ENCODE measurements at regions not wholly inside any gene's neighbourhood (a gene's known extent, or its start where the extent isn't known, plus 50 kb on each side); places are given as distances from the start of the nearest gene placed in this dataset.

GRCh38 chr22:44610071-44610470, 91.9 kb upstream of the PRR5 start:
- Histone ChIP-seq H3K27ac (no peak overlapping the region), H3K36me3 (no peaks in the 10 kb centered on the region), H3K4me3 (no peak overlapping the region), H3K27me3 (peaks cover 12% of the 10 kb centered on the region), H3K9me3 (peaks cover 9 to 25% of the 10 kb centered on the region in 2 donors), H3K4me1 (no peaks in the 10 kb centered on the region)
- in situ Hi-C loops (cut with MboI; ENCODE audit: low pct_ligation_motif_present in 1 of 4, low pct_unique_long_range_greater_than_20kb in 1 of 4, low sequenced_read_pairs in 3 of 4) (no loop called here), intact Hi-C loops (cut with DNase I; ENCODE audit: low total_unique reads) (no loop called here)
- WGBS, 2 donors (ENCODE audit: low coverage in 1 of 2), result 82% methylated on average over 3 to 8 of the region's 8 CpGs
- no peak for DNase-seq
- TF ChIP-seq CTCF (IDR thresholded peaks at IDR 0.05) (no peak), POLR2AphosphoS5 (IDR thresholded peaks at IDR 0.05) (no peak), EP300 (IDR thresholded peaks at IDR 0.05; ENCODE audit: low read depth) (no peak), POLR2A (IDR thresholded peaks at IDR 0.05) (no peak)

GRCh38 chr22:44609400-44609988, 92.5 kb upstream of the PRR5 start:
- DNase-seq, result no peak
- Histone ChIP-seq H3K36me3 (no peaks in the 10 kb centered on the region), H3K4me1 (no peaks in the 10 kb centered on the region), H3K9me3 (peaks cover 9 to 20% of the 10 kb centered on the region in 2 donors), H3K27me3 (peaks cover 12% of the 10 kb centered on the region), H3K27ac (no peak overlapping the region), H3K4me3 (no peak overlapping the region)
- in situ Hi-C loops (cut with MboI; ENCODE audit: low pct_ligation_motif_present in 1 of 4, low pct_unique_long_range_greater_than_20kb in 1 of 4, low sequenced_read_pairs in 3 of 4) (no loop called here), intact Hi-C loops (cut with DNase I; ENCODE audit: low total_unique reads) (no loop called here)
- TF ChIP-seq POLR2A (IDR thresholded peaks at IDR 0.05) (no peak), EP300 (IDR thresholded peaks at IDR 0.05; ENCODE audit: low read depth) (no peak), POLR2AphosphoS5 (IDR thresholded peaks at IDR 0.05) (no peak), CTCF (IDR thresholded peaks at IDR 0.05) (no peak)
- 77% methylated on average over 11 of the region's 12 CpGs; no CpG with 5 or more reads in 1 of the 2 donors for WGBS, 2 donors (ENCODE audit: low coverage in 1 of 2)

GRCh38 chr22:44608597-44609399, 93.2 kb upstream of the PRR5 start:
- Histone ChIP-seq H3K9me3 (peaks cover 9 to 20% of the 10 kb centered on the region in 2 donors), H3K36me3 (no peaks in the 10 kb centered on the region), H3K4me3 (no peak overlapping the region), H3K27me3 (peaks cover 12% of the 10 kb centered on the region), H3K27ac (no peak overlapping the region), H3K4me1 (no peaks in the 10 kb centered on the region)
- TF ChIP-seq EP300 (IDR thresholded peaks at IDR 0.05; ENCODE audit: low read depth) (no peak), POLR2AphosphoS5 (IDR thresholded peaks at IDR 0.05) (no peak), CTCF (IDR thresholded peaks at IDR 0.05) (no peak), POLR2A (IDR thresholded peaks at IDR 0.05) (no peak)
- in situ Hi-C loops (cut with MboI; ENCODE audit: low pct_ligation_motif_present in 1 of 4, low pct_unique_long_range_greater_than_20kb in 1 of 4, low sequenced_read_pairs in 3 of 4), result no loop called here
- no peak for DNase-seq
- WGBS, 2 donors (ENCODE audit: low coverage in 1 of 2), result 55 to 67% methylated on average over 3 to 13 of the region's 13 CpGs
- intact Hi-C loops (cut with DNase I; ENCODE audit: low total_unique reads), result no loop called here

DNA sequence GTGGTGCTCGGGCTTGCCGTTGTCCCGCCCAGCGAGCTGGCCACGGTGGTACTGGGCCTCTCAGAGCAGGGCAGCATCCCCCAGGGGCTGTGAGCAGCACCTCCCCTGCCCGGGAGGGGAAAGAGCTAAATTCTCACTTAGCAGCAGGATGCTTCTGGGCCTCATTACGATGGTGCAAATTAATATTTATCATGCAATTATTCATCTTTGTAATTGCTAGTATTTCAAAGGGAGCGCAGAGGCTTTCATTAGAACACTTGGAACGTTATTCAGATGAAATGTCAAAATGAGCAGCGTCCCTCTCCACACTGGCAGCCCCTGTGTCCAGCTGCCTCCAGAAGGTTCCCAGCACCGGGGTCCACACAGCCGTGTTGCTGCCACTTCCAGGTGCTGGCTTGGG, 95.9 kb upstream of the PRR5 start:
- DNase-seq, result no peak
- Histone ChIP-seq H3K9me3 (peaks cover 1 to 6% of the 10 kb centered on the region in 2 donors), H3K4me1 (no peaks in the 10 kb centered on the region), H3K4me3 (no peak overlapping the region), H3K27me3 (peaks cover 12% of the 10 kb centered on the region), H3K27ac (no peak overlapping the region), H3K36me3 (no peaks in the 10 kb centered on the region)
- TF ChIP-seq POLR2A (IDR thresholded peaks at IDR 0.05) (no peak), EP300 (IDR thresholded peaks at IDR 0.05; ENCODE audit: low read depth) (no peak), POLR2AphosphoS5 (IDR thresholded peaks at IDR 0.05) (no peak), CTCF (IDR thresholded peaks at IDR 0.05) (no peak)
- in situ Hi-C loops (cut with MboI; ENCODE audit: low pct_ligation_motif_present in 1 of 4, low pct_unique_long_range_greater_than_20kb in 1 of 4, low sequenced_read_pairs in 3 of 4) (no loop called here), intact Hi-C loops (cut with DNase I; ENCODE audit: low total_unique reads) (no loop called here)
- 67% methylated on average over 9 of the region's 12 CpGs; no CpG with 5 or more reads in 1 of the 2 donors for WGBS, 2 donors (ENCODE audit: low coverage in 1 of 2)

All from transverse colon (tissue), 4 donors.